UCSD-AML1 (cell line): ENCODE measurements at regions not wholly inside any gene's neighbourhood (a gene's known extent, or its start where the extent isn't known, plus 50 kb on each side); places are given as distances from the start of the nearest gene placed in this dataset.

Source experiments
- DNase-seq: peaks from one replicate; lab custom pipeline; 2025; ENCODE audit not compliant: unreplicated experiment; lab: John Stamatoyannopoulos, UW

DNA sequence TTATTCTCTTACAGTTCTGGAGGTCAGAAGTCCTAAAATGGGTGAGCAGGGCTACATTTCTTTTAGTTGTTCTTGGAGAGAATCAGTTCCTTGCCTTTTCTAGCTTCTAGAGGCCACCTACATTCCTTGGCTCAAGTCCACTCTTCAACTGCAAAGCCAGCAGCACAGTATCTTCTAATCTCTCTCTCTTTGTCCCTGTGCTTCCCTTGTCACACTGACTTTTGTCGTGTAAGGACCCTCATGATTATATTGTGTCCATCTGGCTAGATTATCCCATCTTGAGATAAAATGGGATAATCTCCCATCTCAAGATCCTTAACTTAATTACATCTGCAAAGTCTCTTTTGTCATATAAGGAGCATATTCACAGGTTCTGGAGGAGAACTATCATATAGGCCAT lies 359.0 kb downstream of the ADRA2A start:
- DNase-seq, result no peak

- no peak for DNase-seq
Observed at GRCh38 chr10:111439034-111439842, 362.4 kb downstream of the ADRA2A start.

- no peak for DNase-seq
Observed at GRCh38 chr10:111440501-111440900, 363.7 kb downstream of the ADRA2A start.

DNA sequence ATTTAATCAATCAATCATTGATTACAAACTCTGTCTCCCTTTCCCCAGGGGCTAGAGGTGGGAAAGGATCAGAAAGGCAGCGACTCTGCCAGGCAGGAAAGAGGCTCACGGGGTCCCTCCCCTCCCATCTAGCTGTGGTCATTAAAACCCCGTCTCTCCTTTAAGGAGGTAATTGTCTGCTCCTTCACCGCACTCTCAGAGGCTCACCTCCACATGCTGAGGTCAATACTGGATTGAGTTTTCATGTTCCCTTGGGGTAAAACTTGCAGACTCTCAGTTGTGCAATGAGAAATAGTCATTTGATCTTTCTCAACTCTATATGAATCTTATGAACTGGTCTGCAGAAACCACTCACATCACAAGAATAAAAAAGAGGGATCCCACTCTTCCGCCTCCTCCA lies 368.8 kb downstream of the ADRA2A start:
- DNase-seq, result no peak

DNA sequence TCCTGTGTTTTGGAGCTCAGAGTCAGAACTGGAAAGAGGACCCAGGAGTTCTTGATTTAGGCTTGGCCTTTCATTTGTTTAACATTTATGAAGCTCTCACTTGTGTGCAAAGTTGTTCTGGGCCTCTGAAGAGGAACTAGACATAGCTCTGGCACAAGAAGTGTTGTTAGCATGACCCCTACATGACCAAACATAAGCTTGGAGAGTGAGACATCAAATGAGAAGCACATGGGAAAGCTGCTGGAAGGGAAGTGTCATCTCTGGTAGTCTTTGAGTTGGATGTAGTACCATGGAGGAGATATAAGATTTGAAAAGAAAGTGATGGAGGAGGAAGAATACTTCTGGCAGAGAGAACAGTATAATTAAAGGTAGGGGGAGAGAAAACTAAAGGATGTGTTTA lies 370.1 kb downstream of the ADRA2A start:
- DNase-seq, result no peak

DNA sequence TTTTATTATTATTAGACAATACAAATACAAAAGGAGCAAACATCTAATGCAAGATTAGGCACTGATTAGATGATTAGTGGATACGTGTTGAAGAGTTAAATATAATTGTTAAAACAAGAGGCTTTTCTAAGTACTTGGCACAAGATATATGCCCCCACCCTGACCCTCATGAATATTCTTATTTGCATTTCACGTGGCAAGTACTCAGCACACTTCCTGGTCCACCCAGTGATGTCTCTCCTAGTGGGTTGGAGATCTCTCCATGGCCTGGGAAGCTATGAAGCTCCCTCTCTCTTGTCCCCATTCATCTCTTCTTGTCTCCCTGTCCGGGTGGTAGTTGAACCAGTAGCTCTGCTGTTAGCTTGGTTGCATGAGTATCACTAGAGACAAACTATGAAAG lies 375.3 kb downstream of the ADRA2A start:
- DNase-seq, result no peak

DNA sequence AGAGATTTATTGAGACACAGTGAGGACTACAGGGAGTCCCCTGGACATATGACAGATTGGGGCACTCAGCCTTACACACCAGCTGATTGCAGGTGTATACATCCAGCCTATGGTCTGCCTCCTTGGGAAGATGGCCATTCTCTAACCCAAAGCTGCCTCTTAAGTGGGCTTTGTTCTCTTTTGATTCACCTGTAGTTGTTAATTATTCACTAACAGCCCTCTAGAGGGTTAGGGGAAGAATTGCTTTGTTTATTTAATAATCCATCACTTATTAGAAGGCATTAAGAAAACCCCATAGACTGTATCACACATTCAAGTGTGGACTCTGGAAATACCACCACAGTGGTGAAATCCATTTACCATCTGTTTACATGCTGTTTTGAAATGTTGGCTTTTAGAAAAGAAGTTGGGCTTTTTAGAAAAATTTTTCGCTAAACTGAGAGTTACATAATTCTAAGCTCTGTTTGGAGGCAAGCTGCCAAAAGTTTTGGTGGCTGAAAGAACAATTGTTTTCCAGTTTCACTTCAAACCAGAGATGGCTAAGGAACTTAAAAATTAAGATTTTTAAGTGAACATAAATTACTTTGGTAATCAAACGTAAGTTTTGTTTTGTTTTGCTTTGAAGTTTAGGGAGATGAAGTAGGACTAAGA lies 379.1 kb downstream of the ADRA2A start:
- DNase-seq, result no peak

DNA sequence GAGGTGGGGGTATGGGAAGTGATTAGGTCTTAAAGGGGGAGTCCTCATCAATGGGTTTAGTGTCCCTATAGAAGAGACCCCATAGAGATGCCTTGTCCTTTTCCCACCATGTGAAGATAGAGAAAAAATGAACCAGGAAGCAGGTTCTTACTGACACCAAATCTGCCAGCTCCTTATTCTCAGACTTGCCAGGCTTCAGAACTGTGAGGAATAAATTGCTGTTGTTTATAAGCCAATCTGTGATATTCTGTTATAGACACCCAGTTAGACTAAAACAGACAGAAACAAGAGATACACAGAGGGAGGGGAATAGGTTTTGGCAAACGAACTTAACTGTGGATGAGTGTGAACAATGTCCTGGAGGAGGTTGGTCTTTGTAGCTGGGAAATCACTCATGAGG lies 381.4 kb downstream of the ADRA2A start:
- DNase-seq, result no peak

DNA sequence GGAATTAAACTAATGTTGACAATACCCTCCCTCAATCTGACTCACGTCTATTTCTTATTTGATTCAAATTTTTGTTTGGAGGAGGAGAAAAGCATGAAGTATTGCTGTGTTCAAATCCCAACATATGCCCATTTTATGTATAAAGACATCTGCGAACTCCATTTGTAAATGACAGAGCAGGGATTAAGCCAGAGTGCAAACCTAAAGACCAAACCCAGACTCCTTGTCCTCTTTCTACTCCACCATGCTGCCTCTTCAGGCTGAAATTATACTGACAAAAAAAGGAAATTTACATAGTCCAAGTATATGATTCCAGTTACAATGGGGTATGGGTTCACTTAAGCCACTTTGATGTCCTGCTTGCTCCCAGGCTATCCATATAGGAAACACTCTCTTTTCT lies 383.1 kb downstream of the ADRA2A start:
- DNase-seq, result no peak

DNA sequence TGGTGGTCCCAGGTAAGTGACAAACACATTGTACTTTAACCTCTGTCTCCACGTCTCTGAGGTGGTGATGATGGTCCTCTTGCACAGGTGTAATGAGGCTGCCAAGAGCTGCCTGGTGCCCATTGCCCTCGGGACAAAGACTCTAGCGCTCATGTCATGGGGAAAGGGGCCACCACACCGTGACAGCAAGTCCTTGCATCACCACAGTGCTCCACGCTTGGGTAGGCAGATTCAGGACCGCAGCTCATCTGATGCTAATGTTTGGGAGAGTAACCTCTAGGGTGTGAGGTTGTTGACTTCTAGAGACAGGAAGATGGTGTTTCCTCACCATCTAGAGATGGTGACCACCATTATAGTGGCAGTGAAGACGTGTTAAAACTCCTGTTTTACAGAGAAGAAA lies 395.6 kb downstream of the ADRA2A start:
- DNase-seq, result no peak

DNA sequence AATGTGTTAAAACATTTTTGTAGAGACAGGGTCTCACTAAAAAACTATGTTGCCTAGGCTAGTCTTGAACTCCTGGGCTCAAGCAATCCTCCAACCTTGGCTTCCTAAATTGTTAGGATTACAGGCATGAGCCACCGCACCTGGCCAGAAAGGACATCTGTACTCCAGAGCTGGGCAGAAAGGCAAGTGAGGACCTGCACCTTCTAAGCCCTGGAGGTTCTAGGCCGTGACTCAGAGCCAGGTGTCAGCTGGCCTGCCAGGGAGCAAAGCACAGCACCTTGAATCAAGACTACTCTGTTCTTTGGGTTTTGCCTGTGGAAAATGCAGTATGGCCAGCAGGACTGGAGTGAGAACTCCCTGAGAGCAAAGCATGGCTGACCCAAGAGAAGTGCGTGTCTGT lies 396.5 kb downstream of the ADRA2A start:
- no peak for DNase-seq

DNA sequence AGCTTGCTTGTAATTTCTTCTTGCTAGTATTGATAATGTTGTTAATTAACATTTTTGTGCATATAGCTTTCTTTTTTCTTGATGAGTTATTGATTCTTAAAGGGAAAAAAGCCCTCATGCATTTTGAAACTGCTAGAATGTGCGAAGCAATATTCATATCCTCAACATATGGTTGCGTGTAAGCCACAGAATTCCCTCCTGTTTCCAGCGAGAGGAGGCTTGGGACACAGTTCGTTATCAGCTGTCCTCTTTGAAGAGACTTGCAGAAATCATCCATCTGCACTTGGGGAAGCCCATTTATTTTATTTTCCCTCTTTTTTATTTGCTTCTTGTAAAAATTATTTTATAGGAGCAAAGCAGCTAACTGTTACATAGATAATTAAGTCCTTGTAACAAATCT lies 398.0 kb downstream of the ADRA2A start:
- no peak for DNase-seq

- no peak for DNase-seq
Observed at GRCh38 chr10:111475720-111476119, 398.9 kb downstream of the ADRA2A start.

DNA sequence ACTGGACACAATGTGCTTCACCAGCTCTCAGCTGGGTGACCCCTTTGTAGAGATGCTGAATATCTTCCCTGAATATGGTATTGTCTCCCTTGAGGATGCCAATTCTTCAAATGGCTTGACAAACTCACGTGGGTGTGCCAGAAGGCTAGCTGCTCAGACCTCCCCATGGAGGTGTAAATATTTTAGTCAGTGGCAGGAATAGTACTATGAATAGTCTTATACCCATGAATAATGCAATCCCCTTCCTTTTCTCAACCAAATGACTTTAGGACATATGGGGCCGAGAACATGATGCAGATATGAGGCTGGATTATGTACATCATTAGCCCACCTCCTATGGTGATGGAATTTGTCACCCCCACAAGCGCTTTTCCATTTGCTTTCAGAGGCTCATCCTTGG lies 401.8 kb downstream of the ADRA2A start:
- no peak for DNase-seq

DNA sequence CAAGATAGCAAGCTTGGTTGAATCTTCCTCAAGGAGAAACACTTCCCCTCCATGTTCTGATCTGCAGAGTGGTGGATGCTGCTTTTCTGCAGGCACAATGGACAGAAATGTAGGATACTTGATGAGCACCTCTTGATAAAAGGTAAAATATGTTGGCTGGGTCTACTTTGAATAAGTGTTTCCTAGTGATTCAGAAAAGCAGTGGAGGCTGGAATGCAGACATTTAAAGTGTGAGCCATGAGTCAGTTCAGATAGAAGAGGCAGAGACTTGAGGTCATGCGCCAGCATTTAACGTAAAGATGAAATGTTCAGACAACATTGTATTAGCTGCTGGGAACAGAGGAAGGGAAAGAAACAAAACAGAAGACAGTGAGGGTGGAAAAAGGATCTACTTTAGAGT lies 403.1 kb downstream of the ADRA2A start:
- DNase-seq, result no peak

- no peak for DNase-seq
Observed at GRCh38 chr10:111481261-111481826, 404.5 kb downstream of the ADRA2A start.

- no peak for DNase-seq
Observed at GRCh38 chr10:111481866-111482265, 405.0 kb downstream of the ADRA2A start.

DNA sequence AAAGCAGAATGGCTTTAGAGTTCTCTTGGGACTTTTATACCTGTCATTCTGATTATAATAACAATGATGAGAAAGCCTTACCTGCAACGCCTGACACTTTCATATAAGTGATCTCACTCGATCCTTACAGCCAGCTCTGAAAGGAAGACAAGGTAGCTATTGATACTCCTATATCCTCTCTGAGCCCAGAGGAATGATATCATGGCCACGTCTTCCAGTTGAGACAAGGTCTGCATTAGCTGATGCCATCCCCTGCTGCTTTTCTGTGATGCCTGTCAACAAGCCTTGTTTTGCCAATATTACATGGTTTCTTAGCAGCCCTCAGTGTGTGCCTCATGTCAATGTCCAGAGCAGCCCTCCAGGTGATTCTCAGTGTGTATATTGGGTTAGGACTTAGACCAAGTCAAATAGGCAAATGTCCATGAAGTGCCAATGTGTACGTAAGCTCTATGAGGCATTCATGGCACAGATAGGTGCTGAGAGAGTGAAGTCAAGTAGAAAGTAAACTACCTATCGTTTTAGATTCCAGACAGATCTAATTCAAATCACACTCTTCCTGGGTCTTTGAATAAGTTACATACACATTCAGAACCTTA lies 405.9 kb downstream of the ADRA2A start:
- DNase-seq, result no peak

- no peak for DNase-seq
Observed at GRCh38 chr10:111485767-111486166, 408.9 kb downstream of the ADRA2A start.

DNA sequence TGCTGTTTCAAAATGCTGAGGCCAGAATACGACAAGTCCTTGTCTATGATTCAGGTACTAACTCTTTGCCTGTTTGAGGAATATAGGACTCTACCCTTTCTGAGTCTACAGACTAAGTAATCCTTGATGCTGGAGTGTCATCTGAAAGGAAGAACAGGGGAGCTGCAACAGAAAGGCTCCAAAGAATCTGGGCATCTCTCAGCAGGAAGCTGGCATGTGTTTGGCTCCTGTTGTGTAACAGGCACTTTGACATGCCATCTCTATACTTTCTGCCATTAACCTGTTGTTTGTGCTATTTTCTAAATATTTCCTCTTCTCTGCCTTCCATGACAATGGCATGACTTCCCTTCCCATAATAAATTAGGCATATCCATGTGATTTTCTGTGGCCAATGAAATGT lies 409.5 kb downstream of the ADRA2A start:
- no peak for DNase-seq

DNA sequence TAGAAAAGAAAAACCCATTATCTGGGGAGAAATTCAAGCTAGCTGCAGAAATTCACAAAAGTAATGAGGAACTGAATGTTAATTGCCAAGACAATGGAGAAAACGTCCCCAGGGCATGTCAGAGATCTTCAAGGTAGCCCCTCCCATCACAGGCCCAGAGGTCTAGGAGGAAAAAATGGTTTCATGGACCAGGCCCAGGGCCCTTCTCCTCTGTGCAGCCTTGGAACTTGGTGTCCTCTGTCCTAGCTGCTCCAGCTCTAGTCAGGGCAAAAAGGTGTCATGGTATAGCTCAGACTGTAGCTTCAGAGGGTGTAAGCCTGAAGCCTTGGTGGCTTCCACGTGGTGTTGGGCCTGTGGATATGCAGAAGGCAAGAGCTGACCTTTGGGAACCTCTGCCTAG lies 411.8 kb downstream of the ADRA2A start:
- DNase-seq, result no peak

DNA sequence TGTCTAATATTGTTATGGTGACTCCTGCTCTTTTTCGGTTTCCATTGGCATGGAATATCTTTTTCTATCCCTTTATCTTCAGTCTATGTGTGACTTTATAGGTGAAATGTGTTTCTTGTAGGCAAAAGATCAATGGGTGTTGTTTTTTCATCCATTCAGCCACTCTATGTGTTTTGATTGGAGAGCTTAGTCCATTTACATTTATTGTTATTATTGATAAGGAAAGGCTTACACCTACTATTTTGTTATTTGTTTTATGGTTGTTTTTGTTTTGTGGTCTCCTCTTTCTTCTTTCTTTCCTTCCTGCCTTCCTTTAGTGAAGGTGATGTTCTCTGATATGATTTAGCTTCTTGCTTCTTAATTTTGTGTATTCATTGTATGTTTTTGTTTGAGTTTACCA lies 414.3 kb downstream of the ADRA2A start:
- no peak for DNase-seq
